DMS 273 treated with DMSO at 0.1 percent for 48 hours (cell line): ENCODE measurements at regions not wholly inside any gene's neighbourhood (a gene's known extent, or its start where the extent isn't known, plus 50 kb on each side); places are given as distances from the start of the nearest gene placed in this dataset.

ENCODE experiments used
- DNase-seq: peaks from one replicate; lab custom pipeline; 2025; lab: John Stamatoyannopoulos, UW

GRCh38 chr2:18132697-18133096 is 254.2 kb downstream of the KCNS3 start:
- DNase-seq: no peak

GRCh38 chr2:18131761-18132160 is 253.3 kb downstream of the KCNS3 start:
- no peak for DNase-seq

- no peak for DNase-seq
These were observed 250.9 kb downstream of the KCNS3 start for GRCh38 chr2:18129348-18129747.

GRCh38 chr2:18125303-18125702 is 246.8 kb downstream of the KCNS3 start:
- no peak for DNase-seq

GRCh38 chr2:18124116-18124835 is 245.8 kb downstream of the KCNS3 start:
- DNase-seq: no peak

GRCh38 chr2:18123577-18123976 is 245.1 kb downstream of the KCNS3 start:
- no peak for DNase-seq

- no peak for DNase-seq
These were observed 244.7 kb downstream of the KCNS3 start for GRCh38 chr2:18123211-18123570.

- DNase-seq: no peak
These were observed 244.2 kb downstream of the KCNS3 start for GRCh38 chr2:18122544-18123210.

GRCh38 chr2:18119883-18120282 is 241.4 kb downstream of the KCNS3 start:
- no peak for DNase-seq

- no peak for DNase-seq
These were observed 240.2 kb downstream of the KCNS3 start for GRCh38 chr2:18118703-18119102.

- no peak for DNase-seq
These were observed 239.1 kb downstream of the KCNS3 start for GRCh38 chr2:18117592-18117991.

GRCh38 chr2:18110222-18110621 is 231.8 kb downstream of the KCNS3 start:
- DNase-seq: no peak

- no peak for DNase-seq
These were observed 228.4 kb downstream of the KCNS3 start for GRCh38 chr2:18106841-18107240.

GRCh38 chr2:18105929-18106328 is 227.5 kb downstream of the KCNS3 start:
- DNase-seq: no peak

GRCh38 chr2:18104595-18105224 is 226.2 kb downstream of the KCNS3 start:
- no peak for DNase-seq

- DNase-seq: no peak
These were observed 218.5 kb downstream of the KCNS3 start for GRCh38 chr2:18096836-18097405.

- DNase-seq: no peak
These were observed 215.8 kb downstream of the KCNS3 start for GRCh38 chr2:18094277-18094676.

GRCh38 chr2:18093196-18093595 is 214.7 kb downstream of the KCNS3 start:
- DNase-seq: no peak

GRCh38 chr2:18092760-18093159 is 214.3 kb downstream of the KCNS3 start:
- no peak for DNase-seq

GRCh38 chr2:18085593-18085992 is 207.1 kb downstream of the KCNS3 start:
- no peak for DNase-seq

- DNase-seq: no peak
These were observed 205.9 kb downstream of the KCNS3 start for GRCh38 chr2:18084376-18084775.

- no peak for DNase-seq
These were observed 205.3 kb downstream of the KCNS3 start for GRCh38 chr2:18083806-18084205.

GRCh38 chr2:18078216-18078615 is 199.7 kb downstream of the KCNS3 start:
- DNase-seq: no peak
